Omental fat pad (tissue), 3 donors: ENCODE measurements at regions not wholly inside any gene's neighbourhood (a gene's known extent, or its start where the extent isn't known, plus 50 kb on each side); places are given as distances from the start of the nearest gene placed in this dataset.

ENCODE experiments used
- ATAC-seq: fragments of 150-250 bp; one replicate; pipeline ENCODE4 v1.9.1; 2016; ENCODE audit warnings: mild to moderate bottlenecking, moderate library complexity; ENCODE audit not compliant: low FRiP score
- DNase-seq: peaks from one replicate; pipeline ENCODE4 v3.0.0-alpha.2; 2019; ENCODE audit warnings: low spot score
- TF ChIP-seq, protein P1 (sequence below), 3 donors: fragments of 450-650 bp; IDR thresholded peaks; one replicate each; pipeline ENCODE4 v1.5.1; 2016 to 2017; ENCODE audit warnings: antibody characterized with exemption in 3 of 3, mild to moderate bottlenecking in 3 of 3, moderate library complexity in 2 of 3

DNA sequence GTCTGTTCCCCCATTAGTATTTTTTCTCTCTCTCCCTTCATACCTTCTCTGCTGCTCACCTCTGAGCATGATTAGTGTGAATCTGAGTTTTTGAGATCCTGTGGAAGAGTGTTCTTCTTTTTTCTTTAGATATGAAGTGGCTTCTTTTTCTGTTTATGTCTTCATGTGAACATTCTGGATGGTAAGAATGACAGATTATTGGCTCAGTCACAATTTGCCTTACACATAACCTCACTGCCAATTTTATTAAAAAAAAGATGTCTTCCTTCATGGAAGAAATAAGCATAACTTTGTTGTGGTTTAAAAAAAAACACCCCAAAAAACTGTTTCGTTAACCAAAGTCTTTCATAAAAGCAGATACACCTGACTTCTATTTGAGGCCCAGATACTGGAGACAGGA, 539.1 kb downstream of the PLCL1 start:
- TF ChIP-seq, protein P1, sequence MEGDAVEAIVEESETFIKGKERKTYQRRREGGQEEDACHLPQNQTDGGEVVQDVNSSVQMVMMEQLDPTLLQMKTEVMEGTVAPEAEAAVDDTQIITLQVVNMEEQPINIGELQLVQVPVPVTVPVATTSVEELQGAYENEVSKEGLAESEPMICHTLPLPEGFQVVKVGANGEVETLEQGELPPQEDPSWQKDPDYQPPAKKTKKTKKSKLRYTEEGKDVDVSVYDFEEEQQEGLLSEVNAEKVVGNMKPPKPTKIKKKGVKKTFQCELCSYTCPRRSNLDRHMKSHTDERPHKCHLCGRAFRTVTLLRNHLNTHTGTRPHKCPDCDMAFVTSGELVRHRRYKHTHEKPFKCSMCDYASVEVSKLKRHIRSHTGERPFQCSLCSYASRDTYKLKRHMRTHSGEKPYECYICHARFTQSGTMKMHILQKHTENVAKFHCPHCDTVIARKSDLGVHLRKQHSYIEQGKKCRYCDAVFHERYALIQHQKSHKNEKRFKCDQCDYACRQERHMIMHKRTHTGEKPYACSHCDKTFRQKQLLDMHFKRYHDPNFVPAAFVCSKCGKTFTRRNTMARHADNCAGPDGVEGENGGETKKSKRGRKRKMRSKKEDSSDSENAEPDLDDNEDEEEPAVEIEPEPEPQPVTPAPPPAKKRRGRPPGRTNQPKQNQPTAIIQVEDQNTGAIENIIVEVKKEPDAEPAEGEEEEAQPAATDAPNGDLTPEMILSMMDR (IDR thresholded peaks at IDR 0.05) = no peak

DNA sequence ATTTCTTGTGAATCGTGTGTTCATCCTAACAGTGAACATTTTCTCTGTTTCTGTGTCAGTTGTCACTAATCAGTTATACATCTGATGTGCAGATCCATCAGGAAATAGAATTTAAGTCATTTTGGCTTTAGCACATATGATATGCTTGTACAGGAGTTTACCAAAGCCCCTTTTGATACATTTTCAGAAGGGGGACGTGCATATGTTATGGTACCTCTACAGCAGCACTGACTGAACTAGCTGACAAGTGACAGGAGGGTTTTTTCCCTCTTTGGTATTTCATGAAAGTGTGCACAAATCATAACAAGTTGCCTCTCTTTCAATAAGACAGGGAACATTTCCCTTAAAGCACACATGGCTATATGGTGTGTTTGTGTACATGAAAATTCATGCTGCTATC, 536.5 kb downstream of the PLCL1 start:
- DNase-seq (no peak), ATAC-seq (no peak)
- TF ChIP-seq, protein P1 (IDR thresholded peaks at IDR 0.05) = no peak

More for the DNA sequence above, 539.1 kb downstream of the PLCL1 start:
- ATAC-seq = no peak
- DNase-seq = no peak

DNA sequence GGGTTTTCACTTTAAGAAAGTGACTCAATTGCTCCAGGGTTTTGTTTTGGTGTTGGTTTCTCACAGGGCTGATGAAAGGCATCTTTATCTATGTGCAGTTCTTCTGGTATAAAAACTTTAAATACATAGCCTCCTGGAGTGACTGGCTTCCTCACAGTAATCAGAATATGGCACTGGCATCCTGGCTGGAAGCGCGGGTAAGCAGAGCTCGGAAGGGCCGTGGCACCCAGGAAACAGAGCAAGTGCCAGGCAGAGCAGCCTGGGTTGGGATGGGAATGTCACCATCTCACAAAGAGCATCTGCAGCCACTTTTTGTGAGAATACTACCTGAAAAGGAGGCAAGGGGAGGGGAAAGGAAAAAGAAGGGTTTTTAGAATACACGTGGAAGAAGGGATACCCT, 534.7 kb downstream of the PLCL1 start:
- TF ChIP-seq, protein P1 (IDR thresholded peaks at IDR 0.05) = no peak
- ATAC-seq = no peak
- DNase-seq = no peak

DNA sequence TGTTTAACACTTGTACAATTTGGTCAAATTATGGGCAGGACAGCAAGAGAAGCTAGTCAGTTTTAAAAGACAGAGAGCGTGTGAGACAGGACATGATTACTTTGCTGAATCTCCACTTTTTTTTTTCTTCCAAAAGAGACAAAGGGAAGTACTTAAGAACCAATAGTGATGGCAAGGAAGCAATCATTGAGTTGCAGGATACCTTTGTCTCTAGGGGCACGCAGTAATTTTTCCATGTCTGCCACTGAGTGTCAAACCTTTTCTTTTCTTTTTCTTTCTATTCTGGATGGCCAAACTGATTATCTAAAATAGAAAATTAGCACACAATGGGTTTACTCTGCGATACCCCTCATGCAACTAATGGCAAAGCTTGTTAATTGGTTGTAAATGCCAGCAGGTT, 533.0 kb downstream of the PLCL1 start:
- DNase-seq (no peak), ATAC-seq (no peak)
- TF ChIP-seq, protein P1 (IDR thresholded peaks at IDR 0.05) = no peak

DNA sequence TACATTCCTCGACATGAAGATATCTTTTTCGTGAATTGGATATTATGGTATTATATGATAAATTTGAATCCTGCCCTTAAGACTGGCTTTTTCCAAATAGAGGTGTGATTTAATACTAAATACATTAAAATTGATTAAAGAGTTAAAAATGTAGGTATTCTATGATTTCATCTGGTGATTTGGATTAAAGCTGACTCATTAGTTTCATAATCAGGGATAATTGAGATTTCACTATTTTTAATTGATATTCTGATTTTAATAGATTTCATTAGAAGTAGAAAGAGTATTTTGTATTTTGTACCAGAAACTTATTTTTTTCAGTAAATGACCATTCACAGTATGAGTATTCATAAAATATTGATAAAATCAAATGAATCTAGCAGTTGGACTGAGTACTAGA, 524.1 kb downstream of the PLCL1 start:
- no peak for ATAC-seq
- TF ChIP-seq, protein P1 (IDR thresholded peaks at IDR 0.05) = no peak
- no peak for DNase-seq

DNA sequence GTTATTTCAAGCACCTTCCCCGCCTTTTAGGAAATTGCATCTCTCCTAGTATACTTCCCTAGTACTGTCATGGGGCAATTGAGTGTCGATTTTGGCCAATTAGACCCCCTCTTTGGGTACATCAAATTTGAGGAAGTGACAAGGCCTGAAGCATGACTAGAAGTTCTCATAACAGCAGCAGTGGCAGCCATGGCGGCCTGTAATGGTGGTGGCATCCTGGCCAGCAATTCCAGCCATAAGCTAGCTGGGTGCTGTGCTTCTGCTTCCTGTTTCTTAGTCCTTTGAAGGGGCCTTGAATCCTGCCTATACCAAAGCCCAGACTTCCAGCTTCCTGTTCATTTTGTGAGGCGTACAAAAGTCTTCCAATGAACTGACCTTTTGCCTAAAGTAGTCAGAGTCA, 523.1 kb downstream of the PLCL1 start:
- no peak for ATAC-seq
- no peak for DNase-seq
- TF ChIP-seq, protein P1 (IDR thresholded peaks at IDR 0.05) = no peak

DNA sequence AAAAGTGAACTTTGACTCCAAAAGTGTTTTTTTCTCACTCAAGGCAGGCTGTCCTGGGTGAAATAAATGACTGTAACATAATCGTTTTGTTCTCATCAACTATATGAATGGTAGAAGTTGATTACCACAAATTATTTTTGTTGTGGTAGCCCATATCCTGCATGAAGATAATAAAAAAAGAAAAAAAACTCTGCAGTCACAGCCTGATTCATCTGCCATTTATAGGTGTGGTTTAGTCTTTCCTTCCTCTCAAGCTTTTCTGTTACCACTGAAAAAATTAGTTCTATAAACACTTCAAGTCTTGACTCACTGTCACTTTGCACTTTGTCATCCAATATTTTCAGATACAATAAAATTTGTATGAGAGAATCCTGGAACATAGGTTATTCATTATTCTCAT, 522.0 kb downstream of the PLCL1 start:
- TF ChIP-seq, protein P1 (IDR thresholded peaks at IDR 0.05) = no peak
- ATAC-seq = no peak
- no peak for DNase-seq
